Kidney (tissue), 13 donors: ENCODE measurements at regions not wholly inside any gene's neighbourhood (a gene's known extent, or its start where the extent isn't known, plus 50 kb on each side); places are given as distances from the start of the nearest gene placed in this dataset.

Experiments used
- DNase-seq, 5 donors: peaks; one replicate each; pipeline ENCODE4 v3.0.0-alpha.2; 2013 to 2020
- FAIRE-seq: peaks from 2 replicates; lab custom pipeline; 2012; peaks lifted over from hg19 to GRCh38; lab: Jason Lieb, UNC
- H3K27ac ChIP-seq, 2 donors: one replicate each; pipeline ENCODE4 v1.7.0; 2013; ENCODE audit warnings: low read depth in 2 of 2, low read length in 2 of 2, inconsistent platforms in 1 of 2
- H3K27me3 ChIP-seq: one replicate; pipeline ENCODE4 v1.7.1; 2013; ENCODE audit warnings: low read length, inconsistent platforms; ENCODE audit not compliant: control insufficient read depth, insufficient read depth
- H3K36me3 ChIP-seq, 3 donors: one replicate each; pipeline versions ENCODE4 v1.7.0 to v1.7.1; 2013; ENCODE audit warnings: low read length in 3 of 3, control low read depth in 1 of 3, inconsistent platforms in 1 of 3; ENCODE audit not compliant: insufficient read depth in 3 of 3, control insufficient read depth in 2 of 3
- H3K4me1 ChIP-seq, 3 donors: one replicate each; pipeline versions ENCODE4 v1.7.0 to v1.7.1; 2013; ENCODE audit warnings: low read length in 3 of 3, inconsistent platforms in 1 of 3, low read depth in 1 of 3; ENCODE audit not compliant: control insufficient read depth in 2 of 3, insufficient read depth in 2 of 3
- H3K4me3 ChIP-seq, 3 donors: one replicate each; pipeline versions ENCODE4 v1.7.0 to v1.8.1; 2013; ENCODE audit warnings: low read length in 3 of 3, control low read depth in 1 of 3, inconsistent platforms in 1 of 3
- H3K9ac ChIP-seq, 3 donors: one replicate each; pipeline versions ENCODE4 v1.7.0 to v1.7.1; 2013; ENCODE audit warnings: low read length in 3 of 3, control low read depth in 1 of 3, inconsistent platforms in 1 of 3
- H3K9me3 ChIP-seq, 3 donors: one replicate each; pipeline versions ENCODE4 v1.7.0 to v1.7.1; 2013; ENCODE audit warnings: low read length in 3 of 3, control low read depth in 1 of 3, inconsistent platforms in 1 of 3; ENCODE audit not compliant: control insufficient read depth in 2 of 3, insufficient read depth in 1 of 3
- intact Hi-C: fragments of 100-400 bp; cut with DNase I; formaldehyde crosslinking; loops from one replicate; pipeline ENCODE4 v1.11.1; 2022
- TF ChIP-seq, protein P1 (sequence below): IDR thresholded peaks from 3 replicates; pipeline ENCODE4 v1.5.1; 2012; ENCODE audit warnings: mild to moderate bottlenecking, moderate library complexity, borderline replicate concordance; ENCODE audit not compliant: insufficient read depth; ENCODE audit errors: extremely low read depth
- donor health status: control.
- donor health status: control.
- donor health status: control.
- donor health status: control.
- donor health status: control.
- donor health status: DM: yes; HTN: yes; CAD: no.
- donor health status: Normal renal cell carcinoma (clear cell type).

- Histone ChIP-seq H3K4me3 (no peak overlapping the region), H3K4me1 (no peaks in the 10 kb centered on the region), H3K27me3 (no peaks in the 10 kb centered on the region), H3K9me3 (peaks cover 0 to 15% (median 4%) of the 10 kb centered on the region in 3 donors), H3K36me3 (no peaks in the 10 kb centered on the region), H3K9ac (no peak overlapping the region), H3K27ac (no peak overlapping the region)
- FAIRE-seq (no peak), DNase-seq (no peak)
- intact Hi-C loops, result no loop called here
- TF ChIP-seq, protein P1, sequence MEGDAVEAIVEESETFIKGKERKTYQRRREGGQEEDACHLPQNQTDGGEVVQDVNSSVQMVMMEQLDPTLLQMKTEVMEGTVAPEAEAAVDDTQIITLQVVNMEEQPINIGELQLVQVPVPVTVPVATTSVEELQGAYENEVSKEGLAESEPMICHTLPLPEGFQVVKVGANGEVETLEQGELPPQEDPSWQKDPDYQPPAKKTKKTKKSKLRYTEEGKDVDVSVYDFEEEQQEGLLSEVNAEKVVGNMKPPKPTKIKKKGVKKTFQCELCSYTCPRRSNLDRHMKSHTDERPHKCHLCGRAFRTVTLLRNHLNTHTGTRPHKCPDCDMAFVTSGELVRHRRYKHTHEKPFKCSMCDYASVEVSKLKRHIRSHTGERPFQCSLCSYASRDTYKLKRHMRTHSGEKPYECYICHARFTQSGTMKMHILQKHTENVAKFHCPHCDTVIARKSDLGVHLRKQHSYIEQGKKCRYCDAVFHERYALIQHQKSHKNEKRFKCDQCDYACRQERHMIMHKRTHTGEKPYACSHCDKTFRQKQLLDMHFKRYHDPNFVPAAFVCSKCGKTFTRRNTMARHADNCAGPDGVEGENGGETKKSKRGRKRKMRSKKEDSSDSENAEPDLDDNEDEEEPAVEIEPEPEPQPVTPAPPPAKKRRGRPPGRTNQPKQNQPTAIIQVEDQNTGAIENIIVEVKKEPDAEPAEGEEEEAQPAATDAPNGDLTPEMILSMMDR, result no peak
Measured at GRCh38 chr2:240356700-240357640, 78.5 kb upstream of the GPC1 start.

GRCh38 chr2:240357641-240358012 lies 77.8 kb upstream of the GPC1 start:
- no peak overlapping the region for H3K27ac ChIP-seq
- H3K9me3 ChIP-seq, result peaks cover 0 to 15% (median 4%) of the 10 kb centered on the region in 3 donors
- FAIRE-seq (no peak), DNase-seq (no peak)
- no peak overlapping the region for H3K4me3 ChIP-seq
- no peak overlapping the region for H3K9ac ChIP-seq
- TF ChIP-seq, protein P1, result no peak
- no peaks in the 10 kb centered on the region for H3K27me3 ChIP-seq
- H3K36me3 ChIP-seq, result no peaks in the 10 kb centered on the region
- H3K4me1 ChIP-seq, result no peaks in the 10 kb centered on the region
- intact Hi-C loops, result no loop called here

GRCh38 chr2:240358080-240358479 lies 77.4 kb upstream of the GPC1 start:
- DNase-seq, result peak in 1 of 5 donors; percentile 67
- Histone ChIP-seq H3K4me3 (no peak overlapping the region), H3K27ac (no peak overlapping the region), H3K27me3 (no peaks in the 10 kb centered on the region), H3K9ac (no peak overlapping the region), H3K36me3 (no peaks in the 10 kb centered on the region), H3K9me3 (peaks cover 0 to 15% (median 4%) of the 10 kb centered on the region in 3 donors), H3K4me1 (no peaks in the 10 kb centered on the region)
- no peak for FAIRE-seq
- intact Hi-C loops, result no loop called here
- TF ChIP-seq, protein P1, result no peak
